ENCODE measurements at regions not wholly inside any gene's neighbourhood (a gene's known extent, or its start where the extent isn't known, plus 50 kb on each side); places are given as distances from the start of the nearest gene placed in this dataset.

- DNase-seq: no peak
These were observed 195.0 kb upstream of the KIRREL3 start for GRCh38 chr11:127195501-127196120.

DNA sequence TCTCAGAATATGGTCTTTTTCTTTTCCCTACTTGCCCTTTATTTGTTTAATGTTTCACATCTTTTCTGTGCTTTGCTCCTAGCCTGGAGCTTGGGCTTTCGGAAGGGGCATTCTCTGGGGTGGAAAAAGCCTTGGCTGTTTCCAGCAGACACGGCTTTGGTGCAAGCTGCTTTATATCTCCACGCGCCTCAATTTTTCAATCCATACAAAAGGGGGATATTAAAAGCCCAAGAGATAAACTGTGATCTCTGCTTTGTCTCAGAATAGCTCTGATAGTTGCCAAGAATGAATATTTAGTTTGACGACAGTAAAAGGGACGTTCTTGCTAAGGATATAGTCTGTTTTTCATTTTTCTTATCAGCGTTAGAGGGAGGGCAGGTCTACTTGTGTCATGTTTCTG, 194.0 kb upstream of the KIRREL3 start:
- DNase-seq: no peak

- DNase-seq: no peak
These were observed 193.4 kb upstream of the KIRREL3 start for GRCh38 chr11:127193950-127194349.

GRCh38 chr11:127191689-127192088, 191.1 kb upstream of the KIRREL3 start:
- DNase-seq: peak; percentile 73

DNA sequence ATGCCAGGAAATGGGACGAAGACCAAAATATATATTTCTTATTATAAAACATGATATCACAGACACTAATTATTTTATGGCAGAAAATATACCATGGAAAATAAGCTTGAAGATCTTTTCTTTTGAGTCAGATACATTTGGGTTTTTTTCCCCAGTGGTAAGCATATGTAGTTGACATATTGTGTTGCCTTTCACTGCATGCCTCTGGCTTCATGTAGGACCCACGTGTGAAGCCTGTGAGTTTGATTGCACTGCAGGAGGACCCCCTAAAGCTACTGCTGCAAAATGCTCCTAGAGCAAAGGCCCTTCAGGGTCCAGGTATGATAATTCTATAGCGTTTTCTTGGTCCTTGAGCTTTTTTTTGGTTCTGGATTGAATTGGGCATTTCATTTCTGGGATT, 190.7 kb upstream of the KIRREL3 start:
- no peak for DNase-seq

GRCh38 chr11:127182586-127183203, 182.1 kb upstream of the KIRREL3 start:
- peak; percentile 90 for DNase-seq

DNA sequence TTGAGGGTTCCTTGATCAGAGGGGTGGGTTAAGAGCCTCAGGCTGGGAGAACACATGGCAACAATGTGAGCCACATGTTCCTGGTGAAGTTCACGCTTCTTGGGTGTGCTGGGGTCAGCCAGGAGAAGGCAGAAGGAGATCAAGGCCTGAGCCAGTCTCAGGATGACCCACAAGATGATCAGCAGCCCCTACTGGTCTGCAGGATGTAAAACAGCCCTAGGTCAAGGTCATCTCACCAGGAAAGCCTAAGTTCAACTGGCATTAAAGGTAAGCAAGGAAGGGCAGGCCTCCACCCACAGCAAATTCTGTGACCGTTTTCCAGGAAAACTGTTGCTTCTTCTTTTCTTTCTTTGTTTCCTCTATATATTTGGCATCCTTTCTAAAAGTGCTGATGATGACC, 156.7 kb upstream of the KIRREL3 start:
- no peak for DNase-seq

GRCh38 chr11:127149410-127149809, 148.8 kb upstream of the KIRREL3 start:
- no peak for DNase-seq

DNA sequence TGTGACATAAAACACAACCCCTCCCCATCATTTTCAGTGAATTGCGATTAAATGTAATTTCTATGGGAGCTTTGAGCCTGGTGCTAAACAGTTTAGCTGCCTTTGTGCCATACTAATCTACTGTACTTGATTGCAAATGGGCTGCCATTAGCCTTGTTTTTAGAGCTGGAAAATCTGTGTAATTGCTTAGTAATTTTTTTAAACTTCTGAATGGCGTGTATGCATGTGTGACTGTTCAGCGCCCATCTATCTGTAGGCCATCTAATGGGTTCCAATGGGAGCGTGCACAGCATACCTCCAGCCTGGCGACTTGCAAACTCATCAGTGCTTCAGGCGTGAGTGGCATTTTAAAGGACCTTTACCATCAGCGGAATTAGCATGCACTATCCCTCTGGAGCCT, 142.7 kb upstream of the KIRREL3 start:
- no peak for DNase-seq

- no peak for DNase-seq
These were observed 138.0 kb upstream of the KIRREL3 start for GRCh38 chr11:127138613-127139012.

- DNase-seq: peak; percentile 20
These were observed 137.3 kb upstream of the KIRREL3 start for GRCh38 chr11:127137771-127138280.

GRCh38 chr11:127136438-127136837, 135.9 kb upstream of the KIRREL3 start:
- DNase-seq: no peak

DNA sequence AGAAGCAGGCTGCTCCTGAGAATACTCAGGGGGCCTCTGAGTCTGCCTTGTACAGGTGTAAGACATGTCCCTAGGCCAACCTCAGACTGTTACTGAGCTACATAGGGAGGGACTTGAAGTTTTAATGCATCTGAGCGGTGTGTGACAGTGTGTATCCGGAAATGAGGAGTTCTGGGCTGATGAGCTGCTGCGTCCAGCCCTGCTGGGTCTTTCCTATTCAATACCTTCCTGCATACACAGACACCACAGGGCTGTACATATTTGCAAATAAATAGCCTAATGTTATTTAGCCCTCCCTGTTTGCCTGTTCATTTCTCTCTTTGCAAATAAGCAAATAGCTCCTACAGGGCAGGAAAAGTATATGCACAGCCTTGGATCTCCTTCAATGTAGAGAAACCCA, 134.7 kb upstream of the KIRREL3 start:
- DNase-seq: no peak

- DNase-seq: no peak
These were observed 132.5 kb upstream of the KIRREL3 start for GRCh38 chr11:127133061-127133460.

GRCh38 chr11:127130321-127130720, 129.8 kb upstream of the KIRREL3 start:
- DNase-seq: no peak

- no peak for DNase-seq
These were observed 126.4 kb upstream of the KIRREL3 start for GRCh38 chr11:127126986-127127385.

DNA sequence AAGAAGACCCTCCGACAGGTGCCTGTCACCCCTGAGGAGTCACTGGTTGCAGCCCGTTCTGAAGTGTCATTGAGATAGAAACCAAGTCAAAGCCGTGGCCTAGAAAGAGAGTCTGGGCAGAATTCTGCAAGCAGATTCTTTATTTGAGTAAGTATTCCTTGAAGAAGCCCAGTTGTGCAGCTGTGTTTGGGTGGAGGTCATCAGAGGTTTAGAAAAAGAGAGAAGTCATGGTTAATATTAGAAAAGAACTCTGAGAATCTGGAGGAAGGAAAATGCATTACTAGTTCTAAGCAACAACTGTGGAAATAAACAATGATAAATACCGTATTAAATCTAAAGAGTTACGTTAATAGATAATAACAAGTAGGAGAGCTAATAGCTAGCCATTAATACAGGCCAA, 118.8 kb upstream of the KIRREL3 start:
- DNase-seq: no peak

GRCh38 chr11:127118811-127119210, 118.2 kb upstream of the KIRREL3 start:
- no peak for DNase-seq

GRCh38 chr11:127117231-127117739, 116.7 kb upstream of the KIRREL3 start:
- DNase-seq: no peak

GRCh38 chr11:127115844-127116243, 115.3 kb upstream of the KIRREL3 start:
- no peak for DNase-seq

DNA sequence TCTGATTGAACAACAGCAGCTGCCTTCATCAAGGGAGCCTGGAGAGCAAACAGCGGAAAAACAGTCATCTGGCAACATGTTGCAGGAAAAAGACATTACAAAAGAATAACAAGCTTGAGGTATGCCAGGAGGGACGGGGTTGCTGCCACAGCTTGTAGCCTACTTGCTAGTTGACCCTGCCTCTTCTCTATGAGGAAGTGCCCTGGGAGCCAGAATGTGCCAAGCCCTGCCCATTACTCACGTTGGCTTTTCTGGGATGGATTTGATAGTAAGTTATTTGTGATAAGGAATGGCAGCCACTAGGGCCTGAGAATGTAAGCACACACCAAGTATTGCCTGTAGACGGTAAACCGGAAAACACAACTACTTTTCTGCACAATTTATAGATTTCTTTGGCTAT, 113.5 kb upstream of the KIRREL3 start:
- DNase-seq: no peak

DNA sequence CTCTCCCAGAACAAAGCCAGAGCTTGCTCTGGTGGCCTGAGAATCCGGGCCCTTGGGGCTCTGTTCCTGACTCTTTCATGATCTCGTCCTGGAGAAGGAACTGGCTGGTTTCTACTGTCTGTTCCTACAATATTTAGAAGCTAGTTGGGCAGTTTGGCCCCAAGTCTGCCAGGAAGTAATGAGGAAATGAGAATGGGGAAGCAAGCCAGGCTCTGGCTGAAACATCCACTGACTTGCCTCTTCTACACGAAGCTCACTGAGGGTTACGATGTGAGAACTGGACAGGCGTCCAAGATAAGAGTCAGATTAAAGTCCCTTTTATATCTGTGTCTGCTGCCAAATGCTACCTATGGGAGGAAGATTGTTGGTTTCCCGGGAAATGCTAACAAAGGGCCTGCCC, 110.0 kb upstream of the KIRREL3 start:
- no peak for DNase-seq

DNA sequence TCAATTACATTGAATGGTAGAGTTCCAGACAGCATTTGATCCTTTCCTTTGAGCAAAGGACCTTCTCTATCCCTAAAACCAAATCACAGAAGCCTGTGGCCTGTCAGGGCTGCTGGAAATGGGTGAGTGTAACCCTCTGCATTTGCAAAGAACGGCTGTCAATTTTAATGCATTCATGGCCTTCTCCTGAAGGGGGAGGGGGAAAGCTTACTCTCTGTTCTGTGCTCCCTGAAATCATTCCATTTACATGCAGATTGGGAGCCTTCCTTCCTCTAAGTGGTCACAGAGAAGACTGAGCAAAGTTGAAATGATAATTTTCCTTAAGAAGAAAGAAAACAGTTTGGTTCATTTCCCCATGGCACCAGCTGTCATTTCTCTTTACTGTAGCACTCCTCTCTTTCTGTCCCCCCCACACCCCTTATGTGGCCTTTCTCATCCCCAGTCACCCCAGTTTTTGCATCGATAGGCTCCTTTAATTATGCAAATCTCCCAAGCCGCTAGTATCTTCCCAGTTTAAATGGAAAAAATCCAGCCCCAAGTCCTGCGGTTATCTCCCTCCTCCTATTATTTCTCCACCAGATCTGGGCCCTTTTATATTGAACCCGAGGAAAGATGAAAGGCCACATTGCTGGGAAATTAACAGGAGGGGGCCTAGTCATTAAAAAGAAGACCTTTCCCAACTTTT, 109.4 kb upstream of the KIRREL3 start:
- no peak for DNase-seq

DNA sequence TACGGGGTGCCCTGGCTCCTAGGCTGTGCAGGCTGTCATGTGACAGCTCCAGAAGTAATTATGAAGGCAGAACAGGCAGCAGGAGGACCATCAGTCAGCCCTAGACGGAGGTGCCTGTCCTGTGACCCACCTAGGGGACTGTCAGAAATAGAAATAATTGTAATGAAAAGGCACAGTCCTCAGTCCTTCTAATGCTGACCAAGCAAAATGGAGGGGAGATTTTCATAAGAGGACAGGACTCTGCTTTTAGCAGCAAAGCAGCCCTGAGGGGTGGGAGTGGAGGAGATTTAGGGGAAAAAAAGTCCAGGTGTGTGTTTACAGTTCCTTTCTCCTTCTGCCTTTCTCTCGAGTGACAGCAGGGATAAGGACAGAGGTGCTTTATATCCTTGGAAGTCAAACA, 108.3 kb upstream of the KIRREL3 start:
- DNase-seq: no peak
